HG02870 (cell line): ENCODE measurements at regions not wholly inside any gene's neighbourhood (a gene's known extent, or its start where the extent isn't known, plus 50 kb on each side); places are given as distances from the start of the nearest gene placed in this dataset.
"Not testable (repeated sequence)": the region's sequence is repeated elsewhere in the genome, so short reads cannot be mapped to it uniquely, and the experiment has no call there.

Source experiments
- ATAC-seq: cut with Tn5 transposase; IDR thresholded peaks from one replicate; pipeline ENCODE4 v1.9.1; 2021; ENCODE audit warnings: mild to moderate bottlenecking, moderate library complexity; ENCODE audit not compliant: unreplicated experiment

DNA sequence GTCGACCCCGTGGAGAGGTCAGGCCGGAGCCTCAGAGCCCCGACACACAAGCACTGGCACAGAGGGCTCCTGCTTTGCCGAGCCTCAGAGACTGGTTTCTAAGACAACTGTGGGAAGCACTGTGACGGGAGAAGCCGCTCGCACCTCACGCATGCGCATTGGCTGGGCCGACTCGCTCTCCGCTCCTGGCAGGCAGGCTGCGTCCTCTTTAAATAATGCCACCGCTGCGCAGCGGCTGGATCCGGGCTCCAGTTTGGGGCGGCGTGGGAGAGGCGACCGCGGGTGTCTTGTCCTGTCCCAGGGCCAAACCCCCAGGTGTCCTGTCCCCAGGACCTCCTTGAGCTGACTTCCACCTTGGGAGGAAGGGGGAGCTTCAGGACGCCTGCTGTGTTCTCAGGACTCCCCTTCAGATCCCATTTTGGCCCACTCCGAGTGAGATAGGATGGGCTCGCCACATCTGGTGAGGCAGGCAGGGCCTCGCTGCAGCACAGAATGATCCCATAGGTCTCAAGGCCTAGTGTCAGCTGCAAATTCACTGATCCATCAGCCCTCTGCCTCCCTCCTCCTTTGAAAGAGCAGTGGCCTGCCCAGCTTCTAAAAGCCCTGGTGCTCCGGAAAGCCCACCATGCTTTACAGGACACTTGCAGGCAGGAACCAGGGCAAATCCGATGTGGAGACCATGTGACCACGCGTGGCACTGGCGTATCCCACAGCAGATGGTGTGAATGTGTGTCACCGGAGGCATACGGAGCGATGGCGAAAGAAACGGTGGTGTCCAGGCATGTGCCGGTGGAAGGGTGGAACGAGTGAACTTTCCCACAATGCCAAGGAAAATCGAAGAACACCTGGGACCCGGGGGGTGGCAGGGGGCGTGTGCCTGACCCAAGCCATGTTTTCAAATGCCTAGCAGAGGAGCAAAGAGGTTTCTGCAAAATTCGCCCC lies 169.3 kb upstream of the ZNF337 start:
- ATAC-seq: no peak

DNA sequence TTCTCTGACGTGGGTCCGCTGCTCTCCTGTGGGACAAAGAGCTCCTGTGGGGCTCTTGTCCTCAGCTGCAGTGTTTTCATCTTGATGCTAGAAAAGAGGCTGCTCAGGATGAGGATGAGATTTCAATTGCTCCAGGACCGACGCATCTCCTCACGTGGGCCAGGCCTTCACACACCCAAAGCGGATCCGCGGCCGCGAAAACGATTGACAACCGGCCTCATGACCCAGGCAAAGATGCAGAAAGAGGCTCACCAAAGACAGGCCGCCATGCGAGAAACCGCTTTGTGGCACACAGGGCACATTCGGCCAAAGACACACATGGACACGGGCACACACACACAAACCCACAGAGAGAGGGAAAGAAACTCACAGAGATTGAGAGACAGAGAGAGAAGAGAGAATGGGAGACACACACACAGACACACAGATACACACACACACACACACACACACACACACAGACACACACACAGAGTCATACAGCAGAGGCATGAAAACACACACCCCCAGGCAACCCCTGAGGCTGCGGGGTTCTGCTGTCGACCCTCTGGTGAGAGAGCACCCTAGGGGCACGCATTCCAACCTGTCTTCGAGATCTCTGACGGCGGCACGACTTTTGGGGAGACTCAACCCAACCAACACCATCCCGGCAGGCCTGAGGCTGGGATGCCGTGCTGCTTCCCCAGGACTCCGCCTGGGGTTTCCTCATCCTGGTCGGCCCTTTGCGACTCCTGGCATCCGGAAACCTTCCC lies 168.5 kb upstream of the ZNF337 start:
- ATAC-seq: not testable (repeated sequence)

DNA sequence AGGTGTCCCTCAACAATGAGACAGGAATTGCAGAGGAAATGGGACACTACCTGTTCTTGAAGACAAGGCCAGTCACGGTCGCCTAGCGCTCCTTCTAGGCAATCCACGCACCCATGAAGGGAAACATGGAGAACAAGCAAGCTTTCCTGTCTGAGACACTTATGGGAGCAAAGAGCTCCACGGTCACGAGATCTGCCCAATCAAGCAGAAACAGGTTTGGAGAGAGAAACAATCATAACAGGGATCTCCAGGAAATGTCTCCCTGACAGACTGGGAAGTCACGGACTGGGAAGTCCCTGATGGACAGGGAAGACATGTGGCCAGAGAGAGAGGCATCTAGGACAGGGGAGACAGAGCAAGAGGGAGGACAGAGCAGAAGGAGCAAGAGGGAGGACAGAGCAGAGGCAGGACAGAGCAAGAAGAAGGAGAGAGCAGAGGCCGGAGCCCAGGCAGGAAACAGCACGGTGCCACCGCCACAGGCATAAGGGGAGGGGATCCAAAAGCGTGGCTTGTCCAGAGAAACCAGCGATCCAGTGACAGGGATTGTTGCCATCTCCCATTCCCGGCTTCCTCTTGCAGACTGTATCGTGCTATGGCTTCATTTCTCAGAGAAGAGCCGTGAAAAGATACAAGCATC lies 167.8 kb upstream of the ZNF337 start:
- ATAC-seq: no peak

DNA sequence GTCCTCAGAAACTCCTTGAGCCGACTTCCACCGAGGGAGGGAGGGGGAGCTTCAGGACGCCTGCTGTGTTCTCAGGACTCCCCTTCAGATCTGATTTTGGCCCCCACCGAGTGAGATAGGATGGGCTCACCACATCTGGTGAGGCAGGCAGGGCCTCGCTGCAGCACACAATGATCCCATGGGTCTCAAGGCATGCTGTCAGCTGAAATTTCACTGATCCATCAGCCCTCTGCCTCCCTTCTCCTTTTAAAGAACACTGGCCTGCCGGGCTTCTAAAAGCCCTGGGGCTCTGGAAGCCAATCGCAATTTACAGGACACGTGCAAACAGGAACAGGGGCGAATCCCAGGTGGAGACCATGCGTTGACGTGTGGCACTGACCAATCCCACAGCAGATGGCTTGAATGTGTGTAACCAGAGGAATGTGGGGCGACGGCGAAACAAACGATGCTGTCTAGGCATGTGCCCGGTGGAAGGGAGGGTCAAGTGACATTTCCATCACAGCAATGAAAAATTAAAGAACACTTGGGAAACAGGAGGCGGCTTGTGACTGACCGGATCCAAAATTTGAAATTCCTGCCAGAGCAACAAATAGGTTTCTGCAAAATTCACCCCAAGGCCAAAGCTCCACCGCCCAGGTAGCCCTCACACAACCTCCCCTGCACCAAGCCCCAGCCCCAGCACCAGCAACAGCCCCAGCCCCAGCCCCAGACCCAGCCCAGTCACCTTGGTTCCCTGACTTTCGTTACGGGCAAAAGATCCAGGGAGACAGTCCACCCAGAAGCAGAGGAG lies 167.1 kb upstream of the ZNF337 start:
- ATAC-seq: no peak

DNA sequence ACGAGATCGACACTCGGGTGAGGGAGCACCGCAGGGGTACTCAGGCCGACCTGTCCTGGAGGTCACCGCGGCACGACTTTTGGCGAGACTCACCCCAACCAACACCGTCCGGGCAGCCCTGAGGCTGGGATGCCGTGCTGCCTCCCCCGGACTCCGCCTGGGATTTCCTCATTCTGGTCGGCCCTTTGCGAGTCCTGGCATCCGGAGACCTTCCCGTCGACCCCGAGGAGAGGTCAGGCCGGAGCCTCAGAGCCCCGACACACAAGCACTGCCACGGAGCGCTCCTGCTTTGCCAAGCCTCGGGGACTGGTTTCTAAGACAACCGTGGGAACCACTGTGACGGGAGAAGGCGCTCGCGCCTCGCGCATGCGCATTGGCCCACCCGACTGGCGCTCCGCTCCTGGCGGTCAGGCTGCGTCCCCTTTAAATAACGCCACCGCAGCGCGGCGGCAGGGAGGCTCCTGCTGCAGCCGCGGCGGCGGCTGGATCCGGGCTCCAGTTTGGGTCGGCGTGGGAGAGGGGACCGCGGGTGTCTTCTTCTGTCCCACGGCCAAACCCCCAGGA lies 166.4 kb upstream of the ZNF337 start:
- peak; percentile 43 for ATAC-seq

DNA sequence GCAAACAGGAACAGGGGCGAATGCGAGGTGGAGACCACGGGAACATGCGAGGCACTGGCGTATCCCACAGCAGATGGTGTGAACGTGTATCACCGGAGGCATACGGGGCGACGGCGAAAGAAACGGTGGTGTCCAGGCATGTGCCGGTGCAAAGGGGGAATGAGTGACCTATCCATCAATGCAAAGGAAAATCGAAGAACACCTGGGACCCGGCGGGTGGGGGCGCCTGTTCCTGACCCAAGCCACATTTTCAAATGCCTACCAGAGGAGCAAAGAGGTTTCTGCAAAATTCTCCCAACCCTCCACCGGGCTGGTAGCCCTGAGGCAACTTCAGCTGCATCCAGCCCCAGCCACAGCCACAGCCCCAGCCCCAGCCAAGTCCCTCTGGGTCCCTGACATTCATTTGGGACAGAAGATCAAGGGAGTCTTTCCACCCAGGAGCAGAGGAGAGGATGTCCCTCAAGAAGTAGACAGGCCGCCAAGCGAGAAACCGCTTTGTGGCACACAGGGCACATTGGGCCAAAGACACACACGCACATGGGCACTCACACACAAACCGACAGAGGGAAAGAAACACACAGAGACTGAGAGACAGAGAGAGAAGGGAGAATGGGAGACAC lies 164.0 kb upstream of the ZNF337 start:
- ATAC-seq: no peak

DNA sequence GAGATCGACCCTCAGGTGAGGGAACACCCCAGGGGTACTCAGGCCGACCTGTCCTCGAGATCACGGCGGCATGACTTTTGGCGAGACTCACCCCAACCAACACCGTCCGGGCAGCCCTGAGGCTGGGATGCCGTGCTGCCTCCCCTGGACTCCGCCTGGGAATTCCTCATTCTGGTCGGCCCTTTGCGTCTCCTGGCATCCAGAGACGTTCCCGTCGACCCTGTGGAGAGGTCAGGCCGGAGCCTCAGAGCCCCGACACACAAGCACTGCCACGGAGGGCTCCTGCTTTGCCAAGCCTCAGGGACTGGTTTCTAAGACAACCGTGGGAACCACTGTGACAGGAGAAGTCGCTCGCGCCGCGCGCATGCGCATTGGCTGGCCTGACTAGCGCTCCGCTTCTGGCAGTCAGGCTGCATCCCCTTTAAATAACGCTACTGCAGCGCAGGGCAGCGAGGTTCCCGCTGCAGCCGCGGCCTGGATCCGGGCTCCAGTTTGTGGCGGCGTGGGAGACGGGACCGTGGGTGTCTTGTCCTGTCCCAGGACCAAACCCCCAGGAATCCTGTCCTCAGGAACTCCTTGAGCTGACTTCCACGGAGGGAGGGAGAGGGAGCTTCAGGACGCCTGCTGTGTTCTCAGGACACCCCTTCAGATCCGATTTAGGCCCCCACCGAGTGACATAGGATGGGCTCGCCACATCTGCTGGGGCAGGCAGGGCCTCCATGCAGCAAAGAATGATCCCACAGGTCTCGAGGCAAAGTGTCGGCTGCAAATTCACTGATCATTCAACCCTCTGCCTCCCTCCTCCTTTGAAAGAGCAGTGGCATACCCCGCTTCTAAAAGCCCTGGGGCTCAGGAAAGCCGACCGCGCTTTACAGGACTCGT lies 163.2 kb upstream of the ZNF337 start:
- no peak for ATAC-seq

DNA sequence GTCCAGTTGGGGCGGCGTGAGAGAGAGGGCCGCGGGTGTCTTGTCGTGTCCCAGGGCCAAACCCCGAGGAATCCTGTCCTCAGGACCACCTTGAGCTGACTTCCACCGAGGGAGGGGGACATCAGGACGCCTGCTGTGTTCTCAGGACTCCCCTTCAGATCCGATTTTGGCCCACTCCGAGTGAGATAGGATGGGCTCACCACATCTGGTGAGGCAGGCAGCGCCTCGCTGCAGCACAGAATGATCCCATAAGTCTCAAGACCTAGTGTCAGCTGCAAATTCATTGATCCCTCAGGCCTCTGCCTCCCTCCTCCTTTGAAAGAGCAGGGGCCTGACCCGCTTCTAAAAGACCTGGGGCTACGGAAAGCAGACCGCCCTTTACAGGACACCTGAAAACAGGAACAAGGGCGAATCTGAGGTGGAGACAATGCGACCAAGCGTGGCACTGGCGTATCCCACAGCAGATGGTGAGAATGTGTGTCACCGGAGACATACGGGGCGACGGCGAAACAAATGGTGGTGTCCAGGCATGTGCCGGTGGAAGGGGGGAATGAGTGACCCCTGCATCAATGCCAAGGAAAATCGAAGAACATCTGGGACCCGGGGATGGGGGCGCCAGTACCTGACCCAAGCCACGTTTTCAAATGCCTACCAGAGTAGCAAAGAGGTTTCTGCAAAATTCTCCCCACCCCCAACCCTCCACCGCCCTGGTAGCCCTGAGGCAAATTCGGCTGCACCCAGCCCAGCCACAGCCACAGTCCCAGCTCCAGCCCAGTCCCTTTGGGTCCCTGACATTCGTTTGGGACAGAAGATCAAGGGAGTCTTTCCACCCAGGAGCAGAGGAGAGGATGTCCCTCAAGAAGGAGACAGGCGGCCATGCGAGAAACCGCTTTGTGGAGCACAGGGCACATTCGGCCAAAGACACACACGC lies 162.1 kb upstream of the ZNF337 start:
- no peak for ATAC-seq

DNA sequence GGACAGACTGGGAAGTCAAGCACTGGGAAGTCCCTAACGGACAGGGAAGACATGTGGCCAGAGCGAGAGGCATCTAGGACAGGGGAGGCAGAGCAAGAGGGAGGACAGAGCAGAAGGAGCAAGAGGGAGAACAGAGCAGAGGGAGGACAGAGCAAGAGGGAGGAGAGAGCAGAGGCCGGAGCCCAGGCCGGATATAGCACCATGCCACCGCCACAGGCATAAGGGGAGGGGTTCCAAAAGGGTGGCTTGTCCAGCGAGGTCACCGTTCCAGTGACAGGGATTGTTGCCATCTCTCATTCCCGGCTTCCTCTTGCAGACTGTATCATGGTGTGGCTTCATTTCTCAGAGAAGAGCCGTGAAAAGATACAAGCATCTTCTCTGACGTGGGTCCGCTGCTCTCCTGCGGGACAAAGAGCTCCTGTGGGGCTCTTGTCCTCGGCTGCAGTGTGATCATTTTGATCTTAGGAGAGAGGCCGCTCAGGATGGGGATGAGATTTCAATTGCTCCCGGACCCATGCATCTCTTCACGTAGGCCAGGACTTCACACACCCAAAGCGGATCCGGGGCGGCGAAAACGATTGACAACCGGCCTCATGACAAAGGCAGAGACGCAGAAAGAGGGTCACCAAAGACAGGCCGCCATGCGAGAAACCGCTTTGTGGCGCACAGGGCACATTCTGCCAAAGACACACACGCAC lies 160.6 kb upstream of the ZNF337 start:
- ATAC-seq: not testable (repeated sequence)

DNA sequence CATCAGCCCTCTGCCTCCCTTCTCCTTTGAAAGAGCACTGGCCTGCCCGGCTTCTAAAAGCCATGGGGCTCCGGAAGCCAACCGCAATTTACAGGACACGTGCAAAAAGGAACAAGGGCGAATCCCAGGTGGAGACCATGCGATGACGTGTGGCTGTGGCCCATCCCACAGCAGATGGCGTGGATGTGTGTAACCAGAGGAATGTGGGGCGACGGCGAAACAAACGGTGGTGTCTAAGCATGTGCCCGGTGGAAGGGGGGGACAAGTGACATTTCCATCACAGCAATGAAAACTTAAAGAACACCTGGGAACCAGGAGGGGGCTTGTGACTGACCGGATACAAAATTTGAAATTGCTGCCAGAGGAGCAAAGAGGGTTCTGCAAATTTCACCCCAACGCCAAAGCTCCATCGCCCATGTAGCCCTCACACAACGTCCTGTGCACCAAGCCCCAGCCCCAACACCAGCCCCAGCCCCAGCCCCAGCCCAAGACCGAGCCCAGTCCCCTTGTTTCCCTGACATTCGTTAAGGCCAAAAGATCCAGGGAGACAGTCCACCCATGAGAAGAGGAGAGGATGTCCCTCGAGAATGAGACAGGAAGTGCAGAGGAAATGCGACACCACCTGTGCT lies 159.7 kb upstream of the ZNF337 start:
- ATAC-seq: no peak

DNA sequence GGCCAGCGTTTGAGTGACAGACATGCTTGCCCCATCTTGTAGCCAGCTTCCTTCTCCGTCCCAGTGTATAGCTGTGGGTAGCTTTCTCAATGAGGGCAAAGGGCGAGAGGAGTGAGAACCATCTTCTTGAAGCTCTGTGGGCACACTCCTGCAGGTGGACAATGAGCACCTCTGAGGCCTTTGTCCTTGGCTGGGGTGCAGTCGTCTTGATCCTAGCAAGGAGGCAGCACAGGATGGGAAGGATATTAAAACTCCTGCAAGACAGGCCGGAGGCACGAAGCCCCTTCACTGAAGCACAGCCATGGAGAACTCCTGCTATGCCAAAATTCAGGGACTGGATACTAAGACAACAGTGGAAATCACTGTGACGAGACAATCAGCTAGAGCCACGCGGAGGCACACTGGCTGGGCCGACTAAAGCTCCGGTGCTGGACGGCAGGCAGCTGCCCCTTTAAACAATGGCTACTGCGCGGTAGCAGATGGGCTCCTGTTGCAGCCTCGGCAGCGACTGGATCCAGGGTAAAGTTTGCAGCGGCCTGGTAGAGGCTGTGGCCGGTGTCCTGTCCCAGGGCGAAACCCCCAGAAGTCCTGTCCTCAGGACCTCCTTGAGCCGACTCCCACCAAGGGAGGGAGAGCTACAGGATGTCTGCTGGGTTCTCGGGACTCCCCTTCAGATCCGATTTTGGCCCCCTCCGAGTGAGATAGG lies 159.0 kb upstream of the ZNF337 start:
- not testable (repeated sequence) for ATAC-seq

DNA sequence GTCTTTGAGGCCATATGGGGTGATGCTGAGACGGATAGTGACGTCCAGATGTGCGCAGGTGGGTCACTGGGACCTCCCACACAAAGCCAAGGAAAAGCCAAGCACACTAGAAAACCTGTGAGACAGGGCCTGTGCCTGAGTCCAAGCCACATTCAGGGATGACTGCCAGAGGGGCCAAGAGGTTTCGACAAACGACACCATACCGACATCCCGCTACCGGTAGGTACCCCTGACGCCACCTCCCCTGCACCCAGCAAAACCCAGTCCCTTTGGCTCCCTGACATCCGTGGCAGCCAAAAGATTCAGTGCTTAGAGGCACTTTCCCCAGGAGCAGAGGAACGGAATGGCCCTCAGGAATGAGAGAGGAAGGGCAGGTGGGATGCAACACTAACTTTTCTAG lies 158.0 kb upstream of the ZNF337 start:
- ATAC-seq: not testable (repeated sequence)

DNA sequence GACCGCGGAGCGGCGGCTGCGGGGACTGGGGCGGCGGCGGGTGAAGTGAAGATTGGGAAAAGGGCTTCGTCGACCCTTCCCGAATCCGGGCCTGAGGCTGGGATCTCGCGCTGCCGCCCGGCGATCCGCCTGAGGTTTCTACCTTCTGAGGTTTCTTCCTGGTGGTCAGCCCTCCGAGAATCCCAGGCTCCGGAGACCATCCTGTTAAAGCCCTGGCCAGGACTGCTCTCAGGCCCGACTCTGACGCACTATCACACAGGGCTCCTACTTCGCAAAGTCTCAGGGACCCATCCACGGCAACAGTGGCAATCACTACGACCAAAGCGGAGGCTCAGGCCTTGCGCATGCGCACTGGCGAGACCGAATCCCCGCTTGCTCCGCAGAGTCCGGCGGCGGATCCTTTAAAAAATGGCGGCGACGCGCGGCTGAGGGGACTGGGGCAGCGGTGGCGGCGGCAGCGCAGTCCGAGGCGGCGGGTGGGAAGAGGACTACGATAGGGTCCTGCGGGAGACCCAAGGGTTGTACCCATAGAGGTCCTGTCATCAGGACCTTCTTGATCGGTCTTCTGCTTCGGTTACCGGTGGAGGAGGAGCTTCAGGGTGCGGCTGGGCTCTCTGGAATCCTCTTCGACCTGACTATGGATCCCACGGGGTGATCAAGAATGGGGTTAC lies 157.2 kb upstream of the ZNF337 start:
- not testable (repeated sequence) for ATAC-seq

DNA sequence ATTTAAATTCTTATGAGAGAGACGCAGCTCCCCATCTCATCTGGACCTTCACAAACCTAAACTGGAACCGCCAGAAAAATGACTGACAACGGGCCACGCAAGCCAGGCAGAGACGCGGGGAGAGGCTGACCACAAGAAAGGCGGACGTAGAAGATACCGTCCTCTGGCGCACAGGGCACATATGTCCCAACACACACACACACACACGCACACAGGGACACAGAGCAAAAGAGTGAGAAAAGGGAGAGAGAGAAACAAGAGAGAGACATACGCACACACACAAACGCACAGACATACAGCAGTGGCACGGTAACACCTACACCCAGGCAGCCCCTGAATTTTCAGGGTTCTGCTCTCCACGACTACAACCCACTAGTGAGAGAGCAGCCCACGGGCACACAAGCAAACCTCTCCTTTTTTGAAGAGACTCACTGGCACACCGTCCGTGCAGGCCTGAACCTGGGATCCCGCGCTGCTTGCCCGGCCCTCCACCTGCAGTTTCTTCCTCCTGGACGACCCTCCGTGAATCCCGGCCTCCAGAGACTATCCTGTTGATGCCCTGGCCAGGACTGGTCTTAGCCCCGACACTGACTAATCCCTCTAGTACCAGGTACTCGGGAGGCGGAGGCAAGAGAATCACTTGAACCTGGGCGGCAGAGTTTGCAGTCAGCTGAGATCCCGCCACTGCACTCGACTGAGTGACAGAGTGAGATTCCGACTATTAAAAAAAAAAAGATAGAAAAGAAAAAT lies 156.5 kb upstream of the ZNF337 start:
- ATAC-seq: not testable (repeated sequence)

DNA sequence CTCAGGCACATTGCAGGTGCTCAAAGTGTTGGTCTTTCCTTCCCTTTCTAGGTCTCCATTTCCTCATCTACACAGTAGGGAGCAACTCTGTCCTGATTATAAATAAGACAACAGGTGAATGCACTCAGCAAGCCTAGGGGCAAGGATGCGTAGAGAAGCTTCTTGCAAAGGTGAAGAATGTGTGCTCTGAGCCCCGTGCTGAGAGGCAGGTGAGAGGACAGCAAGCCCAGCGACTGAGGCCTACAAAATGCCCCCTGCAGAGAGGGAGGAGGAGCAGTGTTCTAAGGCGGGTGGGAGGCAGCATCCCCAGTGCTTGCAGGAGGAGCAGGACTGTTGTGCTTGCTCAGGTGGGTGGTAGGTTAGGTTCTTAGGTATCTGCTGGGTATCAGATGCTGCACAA lies 153.5 kb upstream of the ZNF337 start:
- ATAC-seq: not testable (repeated sequence)
